RWPE2 (cell line): ENCODE measurements at regions not wholly inside any gene's neighbourhood (a gene's known extent, or its start where the extent isn't known, plus 50 kb on each side); places are given as distances from the start of the nearest gene placed in this dataset.

Experiments used
- ATAC-seq: fragments of 200-7000 bp; cut with Tn5 transposase; 3 replicates; pipeline ENCODE4 v1.9.1; 2021; ENCODE audit warnings: low read depth
- DNase-seq: peaks from one replicate; pipeline ENCODE4 v3.0.0-alpha.2; 2020; ENCODE audit warnings: low spot score
- H3K27ac ChIP-seq: fragments of 450-650 bp; 2 replicates; pipeline ENCODE4 v1.5.1; 2017; ENCODE audit warnings: mild to moderate bottlenecking; ENCODE audit not compliant: poor library complexity, severe bottlenecking
- H3K27me3 ChIP-seq: fragments of 250-450 bp; sonication (Bioruptor Pico); 2 replicates; pipeline ENCODE4 v1.5.1; 2021; ENCODE audit warnings: mild to moderate bottlenecking, moderate library complexity; ENCODE audit not compliant: insufficient read depth, poor library complexity, severe bottlenecking
- H3K36me3 ChIP-seq: fragments of 250-450 bp; sonication (Bioruptor Pico); 2 replicates; pipeline ENCODE4 v1.5.1; 2020; ENCODE audit warnings: low read depth, mild to moderate bottlenecking, moderate library complexity
- H3K4me1 ChIP-seq: fragments of 250-450 bp; sonication (Bioruptor Pico); 2 replicates; pipeline ENCODE4 v1.5.1; 2021; ENCODE audit warnings: mild to moderate bottlenecking, moderate library complexity; ENCODE audit not compliant: insufficient read depth, poor library complexity, severe bottlenecking
- H3K4me3 ChIP-seq: fragments of 250-450 bp; sonication (Bioruptor Pico); 2 replicates; pipeline ENCODE4 v1.5.1; 2021; ENCODE audit warnings: mild to moderate bottlenecking, moderate library complexity; ENCODE audit not compliant: severe bottlenecking
- H3K9me3 ChIP-seq: fragments of 250-450 bp; sonication (Bioruptor Pico); 2 replicates; pipeline ENCODE4 v1.5.1; 2021; ENCODE audit warnings: mild to moderate bottlenecking, moderate library complexity; ENCODE audit not compliant: severe bottlenecking
- CTCF ChIP-seq: fragments of 450-650 bp; IDR thresholded peaks from one replicate; pipeline ENCODE4 v1.5.1; 2017; ENCODE audit warnings: mild to moderate bottlenecking, moderate library complexity; ENCODE audit not compliant: poor library complexity, severe bottlenecking

GRCh38 chr2:120617055-120617454, 118.6 kb upstream of the GLI2 start:
- no peak for ATAC-seq
- H3K36me3 ChIP-seq, result no peaks in the 10 kb centered on the region
- H3K4me1 ChIP-seq, result peaks cover 20% of the 10 kb centered on the region
- no peaks in the 10 kb centered on the region for H3K27me3 ChIP-seq
- H3K27ac ChIP-seq, result no peak overlapping the region
- H3K4me3 ChIP-seq, result no peak overlapping the region
- H3K9me3 ChIP-seq, result no peaks in the 10 kb centered on the region
- no peak for DNase-seq
- no peak for TF ChIP-seq CTCF

- peaks cover 20% of the 10 kb centered on the region for H3K4me1 ChIP-seq
- no peaks in the 10 kb centered on the region for H3K36me3 ChIP-seq
- no peak for ATAC-seq
- DNase-seq, result no peak
- no peak overlapping the region for H3K4me3 ChIP-seq
- H3K27ac ChIP-seq, result no peak overlapping the region
- H3K9me3 ChIP-seq, result no peaks in the 10 kb centered on the region
- H3K27me3 ChIP-seq, result no peaks in the 10 kb centered on the region
- no peak for TF ChIP-seq CTCF
These were observed 116.8 kb upstream of the GLI2 start for GRCh38 chr2:120618830-120619229.

GRCh38 chr2:120619579-120619978, 116.1 kb upstream of the GLI2 start:
- peak; percentile 21; the same call in 2 of the 3 replicates for ATAC-seq
- Histone ChIP-seq H3K4me3 (no peak overlapping the region), H3K9me3 (no peaks in the 10 kb centered on the region), H3K36me3 (no peaks in the 10 kb centered on the region), H3K27ac (peak overlapping the region; percentile 55), H3K27me3 (no peaks in the 10 kb centered on the region), H3K4me1 (peaks cover 20% of the 10 kb centered on the region)
- DNase-seq, result peak; percentile 7
- TF ChIP-seq CTCF, result no peak

GRCh38 chr2:120620025-120620793, 115.5 kb upstream of the GLI2 start:
- peak; percentile 82 for ATAC-seq
- H3K27ac ChIP-seq, result peak overlapping the region; percentile 55

More at GRCh38 chr2:120620025-120620793, 115.5 kb upstream of the GLI2 start:
- TF ChIP-seq CTCF, result no peak
- Histone ChIP-seq H3K27me3 (no peaks in the 10 kb centered on the region), H3K9me3 (no peaks in the 10 kb centered on the region), H3K4me1 (peaks cover 20% of the 10 kb centered on the region), H3K4me3 (no peak overlapping the region), H3K36me3 (no peaks in the 10 kb centered on the region)
- peak; percentile 52 for DNase-seq
